Right kidney (tissue), 1 donor: ENCODE measurements at regions not wholly inside any gene's neighbourhood (a gene's known extent, or its start where the extent isn't known, plus 50 kb on each side); places are given as distances from the start of the nearest gene placed in this dataset.
"Not testable (repeated sequence)": the region's sequence is repeated elsewhere in the genome, so short reads cannot be mapped to it uniquely, and the experiment has no call there.

Experiments used
- DNase-seq: peaks from one replicate; pipeline ENCODE4 v3.0.0-alpha.2; 2016

DNA sequence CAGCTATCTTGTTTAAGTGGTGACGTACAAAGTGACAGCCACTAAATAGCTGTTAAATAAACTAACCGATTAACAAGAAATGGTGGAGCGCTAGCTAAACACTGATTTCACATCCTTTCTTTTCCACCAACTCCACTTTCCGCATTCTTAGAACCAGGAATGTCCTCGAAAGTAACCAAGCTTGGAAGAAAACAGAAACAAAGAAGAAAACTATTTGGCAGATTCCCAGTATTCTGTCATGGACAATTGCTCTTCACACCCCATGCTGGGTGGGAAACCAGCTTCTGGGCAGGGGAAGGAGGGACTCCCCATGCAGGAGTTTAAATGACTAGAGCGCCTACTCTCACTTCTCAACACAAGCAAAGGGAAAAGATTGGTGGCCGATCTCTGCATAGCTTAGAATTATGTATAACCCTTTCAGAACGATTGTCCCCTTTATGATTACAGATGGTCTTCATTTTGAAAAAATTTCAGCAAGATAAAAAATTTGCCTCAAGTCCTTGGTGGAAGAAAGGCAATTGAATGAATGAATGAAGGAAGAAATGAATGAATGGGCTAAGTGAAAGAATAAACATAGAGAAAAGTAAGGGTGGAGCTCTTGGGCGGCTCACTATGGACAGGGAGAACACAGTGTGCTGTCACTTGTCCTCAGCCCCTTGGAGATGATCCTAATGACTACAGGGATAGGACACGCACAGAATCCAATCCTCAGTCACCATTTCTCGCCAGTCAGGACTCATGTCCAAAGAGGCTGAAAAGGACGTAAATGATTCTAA lies 148.7 kb upstream of the NEDD9 start:
- DNase-seq: no peak

DNA sequence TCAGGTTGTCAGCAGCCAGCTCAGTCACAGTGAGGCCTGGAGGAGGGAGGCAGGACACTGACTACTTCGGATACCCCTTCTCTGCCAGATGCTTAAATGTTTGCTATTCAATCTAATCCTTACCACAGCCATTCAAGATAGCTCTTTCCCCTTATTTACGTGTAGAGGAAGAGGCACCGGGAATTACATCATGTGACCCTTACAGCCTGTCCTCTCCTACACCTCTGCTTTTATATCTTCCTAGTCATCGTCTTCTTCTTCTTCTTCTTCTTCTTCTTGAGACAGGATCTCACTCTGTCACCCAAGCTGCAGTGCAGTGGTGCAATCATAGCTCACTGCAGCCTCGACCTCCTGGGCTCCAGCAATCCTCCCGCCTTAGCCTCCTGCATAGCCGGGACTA lies 148.1 kb upstream of the NEDD9 start:
- DNase-seq: no peak

DNA sequence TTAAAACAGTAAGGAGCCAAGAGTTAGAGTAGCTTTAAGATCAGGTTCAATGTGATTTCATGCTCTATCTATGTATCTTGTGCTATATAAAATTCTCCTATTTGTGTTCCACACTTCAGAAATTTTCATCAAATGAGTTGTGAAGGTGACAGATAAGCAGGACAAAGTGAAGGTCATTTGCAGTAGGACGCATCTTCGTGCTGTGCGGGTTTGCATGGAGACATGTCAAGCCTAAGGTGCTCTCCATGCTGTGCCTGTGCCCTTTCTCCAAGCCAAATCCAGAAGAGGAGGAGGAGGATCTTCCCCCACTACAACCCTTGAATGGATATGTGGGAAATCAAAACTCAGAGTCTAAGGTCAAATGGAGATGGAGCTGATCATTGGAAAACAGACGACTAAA lies 147.3 kb upstream of the NEDD9 start:
- no peak for DNase-seq

- no peak for DNase-seq
Observed at GRCh38 chr6:11378639-11379038, 146.2 kb upstream of the NEDD9 start.

DNA sequence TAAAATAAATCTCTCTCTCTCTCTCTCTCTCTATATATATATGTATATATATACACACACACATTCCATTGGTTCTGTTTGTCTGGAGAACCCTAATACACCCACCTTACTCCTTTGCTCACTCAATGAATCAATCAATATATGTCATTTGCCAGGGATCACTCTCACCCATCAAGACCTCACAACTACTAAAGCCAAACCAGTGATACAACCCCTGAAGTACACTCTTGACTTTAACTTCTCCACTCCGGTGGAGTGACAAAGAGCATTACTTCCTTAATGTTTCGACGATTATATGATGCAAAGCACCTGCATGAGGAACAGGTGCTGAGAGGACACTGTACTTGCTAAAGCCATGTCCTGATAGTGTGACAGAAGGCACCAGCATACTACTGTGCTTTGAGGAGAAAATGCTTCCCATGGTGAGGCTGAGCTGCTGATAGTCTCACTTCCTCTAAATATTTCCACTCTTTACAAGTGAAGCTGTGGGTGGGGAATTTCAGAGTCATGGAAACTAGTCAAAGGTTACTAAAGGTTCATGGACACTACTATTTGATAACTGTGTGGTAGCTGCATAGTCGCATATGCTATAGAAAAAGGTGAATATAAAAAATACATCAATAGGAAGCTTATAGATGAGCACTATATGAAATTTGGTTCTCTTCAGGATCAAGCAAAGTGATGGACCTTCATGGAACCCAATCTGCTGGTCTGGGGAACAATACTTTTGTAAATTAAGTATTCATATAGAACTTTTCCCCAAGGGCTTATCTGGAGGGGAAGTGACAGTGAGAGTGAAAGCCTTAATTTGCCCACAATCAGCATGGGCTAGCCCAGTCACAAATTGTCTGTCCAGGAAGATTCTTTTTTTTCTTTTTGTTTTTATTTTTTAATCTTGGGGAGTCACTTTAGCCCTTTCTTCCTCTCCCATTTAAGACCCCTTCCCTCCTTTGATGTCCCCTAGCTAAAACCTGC lies 141.9 kb upstream of the NEDD9 start:
- no peak for DNase-seq

- DNase-seq: no peak
Observed at GRCh38 chr6:11373208-11373607, 140.7 kb upstream of the NEDD9 start.

DNA sequence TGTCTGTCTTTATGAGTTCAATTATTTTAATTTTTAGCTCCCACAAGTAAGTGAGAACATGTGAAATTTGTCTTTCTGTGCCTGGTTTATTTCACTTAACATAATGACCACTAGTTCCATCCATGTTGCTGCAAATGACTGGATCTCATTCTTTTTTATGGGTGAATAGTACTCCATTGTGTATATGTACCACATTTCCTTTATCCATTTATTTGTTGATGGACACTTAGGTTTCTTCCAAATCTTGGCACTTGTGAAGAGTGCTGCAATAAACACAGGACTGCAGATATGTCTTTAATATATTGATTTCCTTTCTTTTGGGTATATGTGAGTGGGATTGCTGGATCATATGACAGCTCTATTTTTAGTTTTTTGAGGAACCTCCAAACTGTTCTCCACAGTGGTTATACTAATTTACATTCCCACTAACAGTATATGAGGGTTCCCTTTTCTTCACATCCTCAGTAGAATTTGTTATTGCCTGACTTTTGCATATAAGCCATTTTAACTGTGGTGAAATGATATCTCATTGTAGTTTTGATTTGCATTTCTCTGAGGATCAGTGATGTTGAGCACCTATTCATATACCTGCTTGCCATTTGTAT lies 139.8 kb upstream of the NEDD9 start:
- not testable (repeated sequence) for DNase-seq

DNA sequence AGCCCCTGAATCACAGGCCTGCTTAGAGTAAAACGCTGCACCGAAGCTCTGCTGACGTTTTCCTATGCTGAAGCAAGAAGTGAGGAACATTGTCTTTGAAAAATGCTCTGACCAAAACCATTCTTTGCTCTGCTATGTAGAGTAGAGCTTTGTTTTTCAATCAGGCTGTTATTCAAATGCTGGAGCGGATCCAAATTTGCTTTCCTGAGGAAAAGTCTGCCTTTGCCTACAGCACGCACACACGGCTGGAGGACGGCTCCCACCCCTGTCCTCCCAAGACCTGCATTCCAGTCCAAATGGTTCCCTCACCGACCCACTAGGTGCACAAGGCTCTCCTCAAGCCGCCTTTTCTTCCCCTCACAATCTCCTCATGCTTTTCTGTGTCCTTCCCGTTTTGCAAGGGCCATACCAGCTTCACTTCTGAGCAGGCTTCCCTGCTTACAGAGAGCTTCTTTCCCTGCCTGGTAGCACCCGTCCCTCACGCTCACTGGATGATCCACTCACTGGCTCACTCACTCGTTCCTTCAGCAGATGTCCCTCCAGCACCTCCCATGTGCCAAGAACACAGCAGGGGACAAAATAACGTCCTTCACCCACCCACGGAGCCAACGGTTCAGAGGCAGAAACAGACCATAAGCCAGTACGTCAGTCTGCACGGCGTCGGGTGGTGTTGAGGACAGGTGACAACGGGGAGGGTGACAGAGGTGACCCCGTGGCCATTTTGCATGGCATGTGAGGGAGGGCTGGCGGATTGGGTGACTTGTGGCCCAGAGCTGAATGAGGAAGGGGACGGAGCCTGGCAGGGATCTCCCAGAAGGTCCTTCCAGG lies 137.9 kb upstream of the NEDD9 start:
- DNase-seq: no peak

DNA sequence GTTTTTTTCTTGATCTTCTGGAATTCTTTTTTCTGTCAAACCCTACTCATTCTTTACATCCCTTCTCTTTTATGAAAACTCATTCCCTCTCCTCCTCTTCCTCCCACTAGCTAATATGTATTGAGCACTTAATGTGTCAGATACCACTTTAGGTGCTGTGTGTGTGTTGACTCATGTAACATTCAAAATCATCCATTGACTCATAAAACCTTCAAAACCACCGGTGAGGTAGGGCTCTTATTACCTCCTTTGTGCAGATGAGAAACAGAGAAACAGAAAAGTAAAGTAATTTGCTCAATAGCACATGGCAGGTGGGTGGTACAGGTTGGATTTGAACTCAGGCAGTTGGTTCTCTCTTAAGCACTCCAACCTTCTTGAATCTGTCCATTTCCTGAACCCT lies 136.3 kb upstream of the NEDD9 start:
- DNase-seq: no peak

- no peak for DNase-seq
Observed at GRCh38 chr6:11368264-11368663, 135.8 kb upstream of the NEDD9 start.

- DNase-seq: no peak
Observed at GRCh38 chr6:11367638-11368199, 135.3 kb upstream of the NEDD9 start.

DNA sequence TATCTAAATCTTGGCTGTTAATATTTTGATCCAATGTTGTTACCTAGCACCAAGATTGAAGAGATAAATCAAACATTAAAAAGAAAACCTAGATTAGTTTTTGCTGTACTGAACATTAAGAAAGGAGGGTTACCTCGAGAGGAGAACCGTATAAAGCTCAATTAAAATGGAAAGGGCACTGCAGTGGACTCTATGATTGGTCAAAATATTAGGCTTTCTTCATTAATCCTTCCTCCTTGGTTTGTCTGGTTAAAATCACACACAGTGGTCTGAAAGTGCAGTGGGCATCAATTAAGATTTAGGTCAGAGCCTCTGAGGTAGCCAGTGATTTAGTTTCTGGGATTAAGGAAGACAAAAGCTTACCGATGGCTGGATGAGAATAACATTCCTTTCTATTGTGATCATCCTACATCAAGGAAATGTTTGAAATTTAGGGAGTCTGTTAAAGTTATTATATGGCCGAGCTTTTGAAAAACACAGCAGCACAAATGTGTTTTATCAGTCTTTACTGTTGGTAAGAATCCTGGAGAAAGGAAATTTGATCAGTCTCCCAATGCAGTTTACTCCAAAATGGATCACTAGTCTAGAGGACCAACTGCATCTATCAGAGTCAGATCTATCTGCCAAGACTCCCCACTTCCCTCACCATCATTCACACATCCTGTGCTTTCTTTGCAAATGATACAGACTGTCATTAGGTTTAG lies 134.6 kb upstream of the NEDD9 start:
- DNase-seq: no peak

DNA sequence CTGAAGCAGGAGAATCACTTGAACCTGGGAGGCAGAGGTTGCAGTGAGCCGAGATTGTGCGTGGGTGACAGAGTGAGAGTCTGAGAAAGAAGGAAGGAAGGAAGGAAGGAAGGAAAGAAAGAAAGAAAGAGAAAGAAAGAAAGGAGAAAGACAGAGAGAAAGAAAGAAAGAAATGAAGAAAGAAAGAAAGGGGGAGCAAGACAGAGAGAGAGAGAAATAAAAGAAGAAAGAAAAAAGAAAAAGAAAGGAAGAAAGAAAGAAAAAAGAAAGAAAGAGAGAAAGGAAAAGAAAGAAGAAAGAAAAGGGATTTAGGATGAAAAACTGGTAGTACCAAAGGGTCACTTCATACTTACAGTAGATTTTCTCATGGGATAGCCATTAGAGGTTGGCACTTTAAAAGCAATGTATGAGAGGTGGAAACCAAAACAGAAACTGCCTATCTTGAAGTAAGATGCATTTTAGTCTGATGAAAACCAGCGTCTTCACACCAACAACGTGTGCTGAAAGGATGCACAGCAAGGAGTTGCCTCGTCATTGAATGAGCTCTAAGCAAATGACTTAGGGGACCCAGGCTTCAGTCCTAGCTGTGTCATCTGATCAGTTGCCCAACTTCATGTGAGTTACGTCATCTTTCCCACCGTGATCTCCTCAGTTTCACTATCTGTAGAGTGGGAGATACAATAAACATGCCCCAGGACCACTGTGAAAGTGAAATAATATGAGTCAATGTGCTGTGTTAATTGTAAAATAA lies 133.9 kb upstream of the NEDD9 start:
- no peak for DNase-seq

- DNase-seq: no peak
Observed at GRCh38 chr6:11364971-11365397, 132.5 kb upstream of the NEDD9 start.

DNA sequence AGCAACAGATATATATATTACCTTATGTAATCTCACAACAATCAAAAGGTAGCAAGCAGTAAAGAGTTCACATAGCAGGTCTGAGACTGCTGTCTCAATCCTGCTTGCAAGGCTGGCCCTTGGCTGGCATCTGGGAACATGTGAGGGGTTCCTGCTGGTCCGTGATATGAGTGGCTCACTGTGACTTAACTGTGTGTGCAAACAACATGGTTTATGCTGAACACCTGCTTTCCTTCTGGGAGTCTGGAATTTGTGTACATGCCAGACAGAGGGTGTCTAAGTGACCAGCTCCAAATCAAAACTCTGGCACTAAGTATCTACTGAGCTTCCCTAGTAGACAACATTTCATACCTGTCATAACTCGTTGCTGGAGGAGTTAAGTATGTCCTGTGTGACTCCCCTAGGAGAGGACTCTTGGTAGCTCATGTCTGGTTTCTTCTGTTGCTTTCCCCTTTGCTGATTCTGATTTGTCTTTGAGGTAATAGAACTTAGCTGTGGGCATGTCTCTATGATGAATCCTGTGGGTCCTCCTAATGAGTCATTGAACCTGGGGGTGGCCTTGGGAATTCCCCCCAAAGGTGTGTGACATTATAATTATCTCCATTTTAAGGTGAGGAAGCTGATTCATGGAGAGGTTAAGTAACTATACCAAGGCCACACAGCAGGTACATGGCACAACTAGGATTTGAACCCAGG lies 131.6 kb upstream of the NEDD9 start:
- DNase-seq: no peak

DNA sequence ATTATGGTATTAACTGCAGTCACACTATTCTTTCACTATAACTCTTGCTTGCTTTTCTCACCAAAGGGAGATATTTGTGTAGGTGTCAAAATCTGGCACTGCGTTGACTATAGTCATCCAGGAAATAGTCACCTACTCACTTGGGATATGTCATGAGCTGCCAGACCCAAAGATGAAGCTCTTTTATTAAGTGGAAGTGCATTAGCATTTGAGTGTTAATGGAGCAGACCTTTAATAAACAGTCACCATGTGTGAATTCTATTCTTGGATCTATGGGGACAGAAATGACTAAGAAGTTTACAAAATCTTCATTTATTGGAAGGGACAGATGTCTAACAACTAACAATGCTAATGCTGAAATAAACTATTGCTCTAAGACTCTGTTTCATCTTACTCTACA lies 130.1 kb upstream of the NEDD9 start:
- no peak for DNase-seq

GRCh38 chr6:11358904-11359830 lies 126.7 kb upstream of the NEDD9 start:
- no peak for DNase-seq

- no peak for DNase-seq
Observed at GRCh38 chr6:11357285-11357684, 124.8 kb upstream of the NEDD9 start.
